CD8-positive, alpha-beta memory T cell (primary cell): ENCODE measurements at regions not wholly inside any gene's neighbourhood (a gene's known extent, or its start where the extent isn't known, plus 50 kb on each side); places are given as distances from the start of the nearest gene placed in this dataset.
"Not testable (repeated sequence)": the region's sequence is repeated elsewhere in the genome, so short reads cannot be mapped to it uniquely, and the experiment has no call there.

Experiments used
- CTCF ChIA-PET: fragments of 350-600 bp; sonication (Branson Sonifier 250); formaldehyde crosslinking; loops from one replicate; lab custom pipeline; 2021; ENCODE audit warnings: antibody characterized with exemption; lab: Charles Lee
- POLR2A ChIA-PET: fragments of 350-600 bp; sonication (Branson Sonifier 250); formaldehyde crosslinking; loops from one replicate; lab custom pipeline; 2021; ENCODE audit warnings: antibody characterized with exemption; lab: Charles Lee
- DNase-seq, 5 donors: peaks; one replicate each; pipeline versions ENCODE4 v3.0.0 to v3.0.0-alpha.2; 2020 to 2022; ENCODE audit warnings: mixed read lengths in 1 of 5
- H3K27ac ChIP-seq: one replicate; pipeline ENCODE4 v1.7.0; 2013; ENCODE audit warnings: low read depth, mild to moderate bottlenecking, low read length, moderate library complexity
- H3K27me3 ChIP-seq: 2 replicates; pipeline ENCODE4 v1.7.0; 2013; ENCODE audit warnings: low read length, mild to moderate bottlenecking; ENCODE audit not compliant: insufficient read depth, poor library complexity, severe bottlenecking
- H3K36me3 ChIP-seq: 2 replicates; pipeline ENCODE4 v1.7.0; 2013; ENCODE audit warnings: mild to moderate bottlenecking, low read length, moderate library complexity; ENCODE audit not compliant: insufficient read depth
- H3K4me1 ChIP-seq: 2 replicates; pipeline ENCODE4 v1.7.0; 2013; ENCODE audit warnings: mild to moderate bottlenecking, low read length, moderate library complexity; ENCODE audit not compliant: insufficient read depth
- H3K4me3 ChIP-seq: 2 replicates; pipeline ENCODE4 v1.7.0; 2013; ENCODE audit warnings: mild to moderate bottlenecking, low read length
- H3K9me3 ChIP-seq: 2 replicates; pipeline ENCODE4 v1.7.0; 2013; ENCODE audit warnings: mild to moderate bottlenecking, low read length
- H3K27ac Mint-ChIP-seq, 8 donors: one replicate each; pipeline ENCODE4 v1.8.0; 2020 to 2021; ENCODE audit warnings: mixed read lengths in 8 of 8, mild to moderate bottlenecking in 6 of 8, inconsistent platforms in 3 of 8, moderate library complexity in 3 of 8
- H3K27me3 Mint-ChIP-seq, 2 donors: one replicate each; pipeline ENCODE4 v1.8.0; 2020 to 2021; ENCODE audit warnings: mixed read lengths in 2 of 2, mild to moderate bottlenecking in 1 of 2, moderate library complexity in 1 of 2
- H3K36me3 Mint-ChIP-seq, 3 donors: one replicate each; pipeline ENCODE4 v1.8.0; 2020 to 2021; ENCODE audit warnings: mixed read lengths in 3 of 3, inconsistent platforms in 1 of 3, mild to moderate bottlenecking in 1 of 3
- H3K4me1 Mint-ChIP-seq, 3 donors: one replicate each; pipeline ENCODE4 v1.8.0; 2020 to 2021; ENCODE audit warnings: mixed read lengths in 3 of 3, inconsistent platforms in 1 of 3, mild to moderate bottlenecking in 1 of 3
- H3K4me3 Mint-ChIP-seq, 7 donors: one replicate each; pipeline ENCODE4 v1.8.0; 2020 to 2021; ENCODE audit warnings: mixed read lengths in 7 of 7, mild to moderate bottlenecking in 6 of 7, moderate library complexity in 4 of 7, inconsistent platforms in 2 of 7
- H3K9me3 Mint-ChIP-seq, 5 donors: one replicate each; pipeline ENCODE4 v1.8.0; 2020 to 2022; ENCODE audit warnings: mixed read lengths in 5 of 5, mild to moderate bottlenecking in 3 of 5, moderate library complexity in 2 of 5, inconsistent platforms in 1 of 5

DNA sequence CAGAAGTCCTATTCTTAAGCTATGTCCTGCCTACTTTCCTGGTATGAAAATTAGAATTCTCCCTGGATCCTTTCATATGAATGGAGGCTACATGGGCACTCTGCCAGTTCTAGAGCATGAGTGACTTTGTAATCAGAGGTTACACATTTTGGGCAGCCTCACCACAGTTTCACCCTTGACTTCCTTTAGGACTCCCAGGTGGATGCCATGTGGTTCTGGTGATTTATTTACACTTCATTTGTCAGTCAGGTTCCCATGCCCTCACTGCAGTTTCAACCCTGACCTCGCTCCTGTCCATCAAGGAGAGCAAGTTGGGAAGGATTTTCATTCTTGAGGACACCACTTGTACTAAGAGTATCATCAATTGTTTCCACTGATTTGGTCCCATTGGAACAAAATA is 344.4 kb upstream of the FRG2C start:
- H3K4me3 Mint-ChIP-seq, H3K4me1 ChIP-seq, DNase-seq, H3K9me3 Mint-ChIP-seq, H3K36me3 Mint-ChIP-seq, H3K27me3 ChIP-seq, H3K4me3 ChIP-seq, H3K9me3 ChIP-seq, H3K27me3 Mint-ChIP-seq, POLR2A ChIA-PET, CTCF ChIA-PET, H3K4me1 Mint-ChIP-seq, H3K27ac ChIP-seq, H3K36me3 ChIP-seq: not testable (repeated sequence)
- peak overlapping the region in 1 of 8 donors; percentile 51 for H3K27ac Mint-ChIP-seq

DNA sequence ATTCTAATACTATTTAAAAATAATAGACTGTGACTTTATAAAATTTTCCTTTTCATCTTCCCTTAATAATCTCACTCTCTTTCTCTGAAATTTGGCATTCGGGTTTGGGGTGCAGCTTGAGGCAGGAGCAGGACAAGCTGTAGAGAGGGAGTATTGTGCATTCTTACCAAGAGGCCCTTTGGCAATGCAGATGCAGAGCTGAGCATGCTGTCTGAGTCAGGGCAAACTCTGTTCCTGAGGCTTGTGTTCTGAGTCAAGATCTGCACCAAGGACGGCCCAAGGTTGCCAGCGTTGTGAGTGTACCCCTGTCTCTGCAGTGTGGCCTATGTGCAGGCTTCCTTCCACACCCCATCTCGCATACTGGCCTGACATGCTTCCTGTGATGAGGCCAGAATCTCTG is 343.8 kb upstream of the FRG2C start:
- Histone ChIP-seq H3K4me1 (no peaks in the 10 kb centered on the region), H3K36me3 (no peaks in the 10 kb centered on the region), H3K27me3 (no peaks in the 10 kb centered on the region), H3K27ac (no peak overlapping the region), H3K4me3 (no peak overlapping the region), H3K9me3 (no peaks in the 10 kb centered on the region)
- Mint-ChIP-seq H3K27me3 (peaks cover 0 to 4% of the 10 kb centered on the region in 2 donors), H3K4me3 (no peak overlapping the region), H3K36me3 (no peaks in the 10 kb centered on the region), H3K4me1 (no peaks in the 10 kb centered on the region), H3K27ac (no peak overlapping the region), H3K9me3 (no peaks in the 10 kb centered on the region)
- CTCF ChIA-PET, result no interaction called here
- POLR2A ChIA-PET, result no interaction called here
- DNase-seq, result no peak

DNA sequence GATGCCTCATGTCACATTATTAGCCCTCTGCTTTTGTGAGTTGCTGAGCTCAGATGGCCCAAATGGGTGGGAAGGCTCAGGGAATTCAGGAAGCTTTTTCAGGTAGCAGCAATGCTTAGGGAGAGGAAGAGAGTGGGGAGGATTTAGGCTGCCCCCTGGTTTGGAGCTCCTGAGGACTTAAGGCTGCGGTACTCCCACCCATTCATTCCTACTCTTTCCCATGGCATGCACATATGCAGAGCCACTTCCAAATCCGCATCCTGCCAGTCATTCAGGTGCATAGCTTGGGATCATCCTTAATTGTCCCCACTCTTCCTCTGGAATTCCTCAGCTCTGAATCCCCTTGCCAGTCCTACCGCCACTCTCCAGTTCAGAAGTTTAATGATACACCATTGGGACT is 343.1 kb upstream of the FRG2C start:
- Histone ChIP-seq H3K36me3 (no peaks in the 10 kb centered on the region), H3K4me1 (no peaks in the 10 kb centered on the region), H3K9me3 (no peaks in the 10 kb centered on the region), H3K27me3 (no peaks in the 10 kb centered on the region), H3K4me3 (no peak overlapping the region), H3K27ac (no peak overlapping the region)
- Mint-ChIP-seq H3K4me1 (no peaks in the 10 kb centered on the region), H3K27ac (no peak overlapping the region), H3K9me3 (no peaks in the 10 kb centered on the region), H3K4me3 (no peak overlapping the region), H3K36me3 (no peaks in the 10 kb centered on the region), H3K27me3 (peaks cover 0 to 4% of the 10 kb centered on the region in 2 donors)
- no peak for DNase-seq
- ChIA-PET CTCF (no interaction called here), POLR2A (no interaction called here)

DNA sequence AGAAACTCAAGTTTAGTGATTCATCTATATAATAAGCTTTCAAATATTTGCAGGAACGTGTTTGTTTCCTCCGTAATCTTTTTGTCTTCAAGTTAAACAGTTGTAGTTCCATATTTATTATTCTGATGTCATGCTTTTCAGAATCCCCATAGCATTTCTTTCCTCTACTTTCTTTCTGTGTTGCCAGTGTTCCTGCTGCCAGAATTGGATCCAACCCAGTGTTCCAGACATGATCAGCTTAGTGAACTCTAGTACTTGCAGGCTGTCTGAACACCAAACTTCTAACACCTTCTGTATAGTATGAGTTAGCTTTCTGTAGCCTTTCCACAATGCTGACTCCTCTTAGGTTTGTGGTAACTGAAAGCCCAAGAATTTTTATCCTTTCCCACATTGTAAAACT is 340.2 kb upstream of the FRG2C start:
- H3K9me3 ChIP-seq, H3K4me1 ChIP-seq, CTCF ChIA-PET, DNase-seq, H3K27ac ChIP-seq, H3K4me3 Mint-ChIP-seq, POLR2A ChIA-PET, H3K36me3 Mint-ChIP-seq, H3K9me3 Mint-ChIP-seq, H3K4me3 ChIP-seq, H3K36me3 ChIP-seq, H3K27me3 ChIP-seq, H3K27ac Mint-ChIP-seq, H3K27me3 Mint-ChIP-seq, H3K4me1 Mint-ChIP-seq: not testable (repeated sequence)

DNA sequence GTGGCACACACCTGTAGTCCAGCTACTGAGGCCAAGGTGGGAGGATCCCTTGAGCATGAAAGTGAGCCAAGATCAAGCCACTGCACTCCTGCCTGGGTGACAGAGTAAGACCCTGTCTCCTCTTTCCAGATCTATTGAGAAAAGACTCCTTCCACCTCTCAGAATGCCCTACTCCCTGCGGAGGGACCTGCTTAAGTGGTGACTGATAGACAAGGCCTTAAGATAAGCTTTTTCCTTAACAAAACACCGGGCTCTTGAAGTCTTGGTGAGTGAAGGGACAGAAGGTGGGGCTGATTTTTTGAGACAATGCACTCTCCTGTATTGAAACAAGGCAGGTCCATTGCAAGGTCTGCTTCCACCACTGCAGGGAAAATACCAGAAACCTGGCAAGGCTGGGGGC is 338.4 kb upstream of the FRG2C start:
- Histone ChIP-seq H3K4me3 (no peak overlapping the region), H3K36me3 (no peaks in the 10 kb centered on the region), H3K27ac (no peak overlapping the region), H3K27me3 (no peaks in the 10 kb centered on the region), H3K9me3 (no peaks in the 10 kb centered on the region), H3K4me1 (no peaks in the 10 kb centered on the region)
- Mint-ChIP-seq H3K36me3 (no peaks in the 10 kb centered on the region), H3K4me3 (no peak overlapping the region), H3K27me3 (peaks cover 0 to 6% of the 10 kb centered on the region in 2 donors), H3K27ac (no peak overlapping the region), H3K4me1 (no peaks in the 10 kb centered on the region), H3K9me3 (no peaks in the 10 kb centered on the region)
- DNase-seq, result no peak
- POLR2A ChIA-PET, result no interaction called here
- CTCF ChIA-PET, result no interaction called here

DNA sequence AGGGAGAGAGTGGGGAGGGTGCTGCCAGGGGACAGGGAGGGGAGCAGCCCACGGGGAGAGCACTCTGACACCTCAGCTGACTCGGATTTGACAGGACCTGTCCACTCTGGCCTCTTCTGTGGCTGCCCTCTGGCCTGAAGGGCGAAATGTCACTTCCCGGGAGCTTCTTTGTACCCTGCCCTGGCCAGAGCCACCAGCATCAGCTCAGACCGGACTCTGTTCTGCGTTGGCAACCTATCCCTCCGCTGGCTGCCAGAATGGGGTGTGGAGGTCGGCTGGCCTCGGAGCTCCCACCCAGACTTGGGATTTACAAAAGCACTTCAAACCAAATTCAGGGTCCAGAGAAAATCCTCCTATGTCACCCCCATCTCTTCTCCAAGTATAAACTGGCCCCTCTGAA is 336.7 kb upstream of the FRG2C start:
- Mint-ChIP-seq H3K27ac (no peak overlapping the region), H3K36me3 (no peaks in the 10 kb centered on the region), H3K4me1 (no peaks in the 10 kb centered on the region), H3K27me3 (peaks cover 0 to 3% of the 10 kb centered on the region in 2 donors), H3K9me3 (no peaks in the 10 kb centered on the region), H3K4me3 (no peak overlapping the region)
- Histone ChIP-seq H3K9me3 (no peaks in the 10 kb centered on the region), H3K4me3 (no peak overlapping the region), H3K27ac (no peak overlapping the region), H3K27me3 (no peaks in the 10 kb centered on the region), H3K4me1 (no peaks in the 10 kb centered on the region), H3K36me3 (no peaks in the 10 kb centered on the region)
- CTCF ChIA-PET, result no interaction called here
- DNase-seq, result no peak
- POLR2A ChIA-PET, result no interaction called here

DNA sequence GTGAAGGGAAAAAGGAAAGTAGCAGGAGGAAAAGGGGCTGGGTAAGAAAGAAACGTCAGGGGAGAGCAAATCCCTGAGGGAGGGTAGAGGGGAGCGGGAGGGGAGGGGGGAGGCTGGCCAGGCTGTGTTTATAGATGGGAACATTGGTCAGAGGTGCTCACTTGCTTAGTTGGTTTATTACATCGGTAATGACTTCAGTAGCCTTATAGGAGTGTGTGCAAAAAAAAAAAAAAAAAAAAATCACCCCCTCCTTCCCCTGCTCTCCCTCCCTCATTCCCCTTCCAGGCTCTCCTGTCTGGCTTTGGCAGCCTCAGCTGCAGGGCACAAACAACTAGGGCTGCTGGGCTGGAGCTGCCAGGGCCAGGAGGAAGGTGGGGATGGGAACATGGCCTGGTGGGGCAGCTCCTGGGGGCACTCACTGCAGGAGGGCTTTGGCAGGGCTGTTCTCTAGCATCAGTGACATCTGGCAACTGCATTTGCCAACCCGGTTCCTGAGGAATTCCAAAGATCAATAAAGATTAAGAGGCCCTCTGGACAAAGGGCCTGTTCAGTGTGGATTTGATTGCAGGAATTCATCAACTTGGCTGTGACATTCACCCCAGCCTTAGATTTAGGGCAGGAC is 334.5 kb upstream of the FRG2C start:
- no peaks in the 10 kb centered on the region for H3K9me3 ChIP-seq
- Mint-ChIP-seq H3K4me3 (no peak overlapping the region), H3K4me1 (no peaks in the 10 kb centered on the region), H3K27me3 (peaks cover 0 to 2% of the 10 kb centered on the region in 2 donors), H3K36me3 (no peaks in the 10 kb centered on the region), H3K9me3 (no peaks in the 10 kb centered on the region), H3K27ac (no peak overlapping the region)
- H3K27me3 ChIP-seq, result no peaks in the 10 kb centered on the region
- ChIA-PET POLR2A (no interaction called here), CTCF (interaction anchor here (0.7 kb wide), 1 partner anchor 14 kb away, joined by 3 read pairs; no protein-coding TSS in a partner anchor)
- H3K27ac ChIP-seq, result no peak overlapping the region
- no peaks in the 10 kb centered on the region for H3K4me1 ChIP-seq
- no peak overlapping the region for H3K4me3 ChIP-seq
- no peak for DNase-seq
- H3K36me3 ChIP-seq, result no peaks in the 10 kb centered on the region

DNA sequence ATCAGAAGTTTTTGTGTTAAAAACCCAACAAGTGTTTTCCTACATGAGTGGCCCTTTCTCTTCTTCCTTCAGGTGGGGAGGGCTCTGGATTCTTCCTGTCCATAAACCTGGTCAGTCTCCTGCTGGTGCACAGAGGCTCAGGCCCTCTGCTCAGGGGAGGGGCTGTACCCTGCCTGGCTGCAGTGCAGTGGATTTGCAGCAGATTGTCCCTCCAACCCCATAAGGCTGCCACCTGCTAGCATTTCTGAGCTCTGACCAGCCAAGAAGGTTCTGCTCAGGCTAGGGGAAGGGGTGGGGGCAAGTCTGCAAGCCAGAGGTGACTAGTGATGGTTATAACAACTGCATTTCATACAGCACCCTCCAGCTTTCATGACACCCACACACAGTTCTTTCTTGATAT is 333.7 kb upstream of the FRG2C start:
- DNase-seq, H3K27me3 Mint-ChIP-seq, H3K27me3 ChIP-seq, H3K27ac ChIP-seq, H3K36me3 ChIP-seq, H3K4me3 ChIP-seq, H3K4me1 ChIP-seq, POLR2A ChIA-PET, CTCF ChIA-PET, H3K27ac Mint-ChIP-seq, H3K9me3 ChIP-seq, H3K9me3 Mint-ChIP-seq, H3K4me1 Mint-ChIP-seq, H3K36me3 Mint-ChIP-seq, H3K4me3 Mint-ChIP-seq: not testable (repeated sequence)

DNA sequence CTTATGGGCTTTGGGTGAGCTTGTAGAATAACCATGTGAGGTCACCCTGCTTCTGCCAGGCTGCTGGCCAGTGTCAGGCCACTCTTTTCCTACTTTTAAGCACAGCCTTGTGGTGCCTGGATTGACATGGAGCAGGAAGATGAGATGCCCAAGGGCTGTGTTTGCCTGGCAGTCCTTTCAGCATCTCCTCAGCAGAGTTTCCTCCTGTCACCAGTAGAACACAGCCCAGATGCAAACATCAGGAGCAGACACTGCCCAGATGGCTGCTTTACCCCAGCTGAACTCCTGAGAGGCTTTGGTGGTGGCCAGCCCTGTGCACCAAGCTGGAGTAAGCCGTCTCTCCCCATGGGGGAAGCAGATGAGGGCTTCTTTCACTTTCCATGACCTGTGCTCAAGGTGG is 332.0 kb upstream of the FRG2C start:
- H3K4me3 ChIP-seq, H3K4me3 Mint-ChIP-seq, H3K9me3 ChIP-seq, H3K27me3 Mint-ChIP-seq, CTCF ChIA-PET, H3K36me3 Mint-ChIP-seq, H3K27me3 ChIP-seq, H3K27ac ChIP-seq, H3K4me1 Mint-ChIP-seq, H3K9me3 Mint-ChIP-seq, H3K4me1 ChIP-seq, POLR2A ChIA-PET, H3K27ac Mint-ChIP-seq, H3K36me3 ChIP-seq, DNase-seq: not testable (repeated sequence)
